H9 (cell line): ENCODE measurements at regions not wholly inside any gene's neighbourhood (a gene's known extent, or its start where the extent isn't known, plus 50 kb on each side); places are given as distances from the start of the nearest gene placed in this dataset.

Source experiments
- DNase-seq: peaks from one replicate; pipeline ENCODE4 v3.0.0-alpha.2; 2017
- H2AFZ ChIP-seq: one replicate; pipeline ENCODE4 v1.6.1; 2013; ENCODE audit warnings: mild to moderate bottlenecking, low read length, control low read depth, moderate library complexity
- H2AK5ac ChIP-seq: 2 replicates; pipeline ENCODE4 v1.6.1; 2013; ENCODE audit warnings: low read length, control low read depth, mixed read lengths; ENCODE audit not compliant: insufficient read length
- H2BK120ac ChIP-seq: one replicate; pipeline ENCODE4 v1.6.1; 2013; ENCODE audit warnings: low read depth, mild to moderate bottlenecking, low read length, control low read depth, inconsistent platforms; ENCODE audit not compliant: poor library complexity, severe bottlenecking
- H2BK12ac ChIP-seq: 2 replicates; pipeline ENCODE4 v1.6.1; 2013; ENCODE audit warnings: low read length, control low read depth, mixed read lengths, low read depth; ENCODE audit not compliant: insufficient read length
- H2BK15ac ChIP-seq: 2 replicates; pipeline ENCODE4 v1.6.1; 2013; ENCODE audit warnings: low read depth, low read length, control low read depth
- H2BK20ac ChIP-seq: one replicate; pipeline ENCODE4 v1.6.1; 2013; ENCODE audit warnings: low read depth, mild to moderate bottlenecking, low read length, control low read depth, inconsistent platforms; ENCODE audit not compliant: poor library complexity, severe bottlenecking
- H2BK5ac ChIP-seq: 2 replicates; pipeline ENCODE4 v1.6.1; 2013; ENCODE audit warnings: low read length, control low read depth, mixed read lengths; ENCODE audit not compliant: insufficient read length
- H3K14ac ChIP-seq: 2 replicates; pipeline ENCODE4 v1.6.1; 2013; ENCODE audit warnings: low read length, control low read depth; ENCODE audit not compliant: insufficient read depth
- H3K18ac ChIP-seq: 2 replicates; pipeline ENCODE4 v1.6.1; 2013; ENCODE audit warnings: low read depth, mild to moderate bottlenecking, mixed read lengths, low read length, control low read depth; ENCODE audit not compliant: insufficient read length
- H3K23ac ChIP-seq: 2 replicates; pipeline ENCODE4 v1.6.1; 2013; ENCODE audit warnings: low read length, control low read depth, mixed read lengths, low read depth; ENCODE audit not compliant: insufficient read length
- H3K23me2 ChIP-seq: 2 replicates; pipeline ENCODE4 v1.6.1; 2013; ENCODE audit warnings: low read depth, mild to moderate bottlenecking, mixed read lengths, low read length, control low read depth; ENCODE audit not compliant: insufficient read length, poor library complexity, severe bottlenecking
- H3K27ac ChIP-seq: 2 replicates; pipeline ENCODE4 v1.5.1; 2013; ENCODE audit warnings: low read length, control low read depth, mixed read lengths, low read depth; ENCODE audit not compliant: insufficient read length
- H3K27me3 ChIP-seq: 2 replicates; pipeline ENCODE4 v1.6.1; 2013; ENCODE audit warnings: low read length, control low read depth, inconsistent platforms; ENCODE audit not compliant: insufficient read depth
- H3K4ac ChIP-seq: 2 replicates; pipeline ENCODE4 v1.6.1; 2013; ENCODE audit warnings: low read depth, mild to moderate bottlenecking, control low read depth, inconsistent platforms, low read length, moderate library complexity
- H3K4me1 ChIP-seq: 2 replicates; pipeline ENCODE4 v1.6.1; 2013; ENCODE audit warnings: low read length, control low read depth, inconsistent platforms; ENCODE audit not compliant: insufficient read depth
- H3K4me2 ChIP-seq: 2 replicates; pipeline ENCODE4 v1.6.1; 2013; ENCODE audit warnings: low read length, control low read depth, mixed read lengths; ENCODE audit not compliant: insufficient read length, insufficient read depth
- H3K56ac ChIP-seq: 2 replicates; pipeline ENCODE4 v1.6.1; 2013; ENCODE audit warnings: low read depth, mild to moderate bottlenecking, mixed read lengths, low read length, control low read depth; ENCODE audit not compliant: insufficient read length
- H3K79me1 ChIP-seq: 2 replicates; pipeline ENCODE4 v1.6.1; 2013; ENCODE audit warnings: low read depth, mild to moderate bottlenecking, moderate library complexity, low read length, control low read depth, inconsistent platforms; ENCODE audit not compliant: insufficient read depth, poor library complexity, severe bottlenecking
- H3K79me2 ChIP-seq: 2 replicates; pipeline ENCODE4 v1.6.1; 2013; ENCODE audit warnings: low read length, control low read depth, inconsistent platforms; ENCODE audit not compliant: insufficient read depth
- H3K9ac ChIP-seq: 2 replicates; pipeline ENCODE4 v1.6.1; 2013; ENCODE audit warnings: low read length, control low read depth, mixed read lengths; ENCODE audit not compliant: insufficient read length; ENCODE audit errors: extremely low read depth
- H3K9me3 ChIP-seq: one replicate; pipeline ENCODE4 v1.6.1; 2013; ENCODE audit warnings: low read depth, low read length, inconsistent platforms; ENCODE audit not compliant: control insufficient read depth
- H3T11ph ChIP-seq: one replicate; pipeline ENCODE4 v1.6.1; 2013; ENCODE audit warnings: mild to moderate bottlenecking, low read length, control low read depth, inconsistent platforms
- H4K20me1 ChIP-seq: one replicate; pipeline ENCODE4 v1.6.1; 2013; ENCODE audit not compliant: control insufficient read depth, insufficient read length, insufficient read depth
- H4K5ac ChIP-seq: 2 replicates; pipeline ENCODE4 v1.6.1; 2013; ENCODE audit warnings: low read depth, mild to moderate bottlenecking, mixed read lengths, low read length, control low read depth; ENCODE audit not compliant: insufficient read length
- H4K8ac ChIP-seq: replicated peaks from 2 replicates; pipeline ENCODE4 v1.6.1; 2013; ENCODE audit warnings: low read length, control low read depth, mixed read lengths, low read depth; ENCODE audit not compliant: insufficient read length
- H4K91ac ChIP-seq: 2 replicates; pipeline ENCODE4 v1.6.1; 2013; ENCODE audit warnings: low read depth, mild to moderate bottlenecking, moderate library complexity, mixed read lengths, low read length, control low read depth; ENCODE audit not compliant: insufficient read length
- H3K27ac Mint-ChIP-seq, 3 experiments: 2 replicates in 2 of 3; 3 replicates in 1 of 3; pipeline ENCODE4 v1.8.0; 2020 to 2021; ENCODE audit warnings: mixed read lengths in 3 of 3, mild to moderate bottlenecking in 1 of 3, moderate library complexity in 1 of 3
- H3K27me3 Mint-ChIP-seq: 2 replicates; pipeline ENCODE4 v1.8.0; 2021; ENCODE audit warnings: low read depth, mild to moderate bottlenecking, moderate library complexity, mixed read lengths
- H3K36me3 Mint-ChIP-seq, 3 experiments: 2 replicates in 2 of 3; 3 replicates in 1 of 3; pipeline ENCODE4 v1.8.0; 2020 to 2021; ENCODE audit warnings: low read depth in 3 of 3, mixed read lengths in 3 of 3; ENCODE audit not compliant: insufficient read depth in 1 of 3
- H3K4me1 Mint-ChIP-seq, 2 experiments: 2 replicates each; pipeline ENCODE4 v1.8.0; 2020; ENCODE audit warnings: mixed read lengths in 2 of 2
- H3K4me3 Mint-ChIP-seq, 2 experiments: 2 replicates in 1 of 2; 3 replicates in 1 of 2; pipeline ENCODE4 v1.8.0; 2020 to 2021; ENCODE audit warnings: mild to moderate bottlenecking in 2 of 2, mixed read lengths in 2 of 2, moderate library complexity in 1 of 2
- H3K9me3 Mint-ChIP-seq, 2 experiments: 2 replicates in 1 of 2; 3 replicates in 1 of 2; pipeline ENCODE4 v1.8.0; 2020; ENCODE audit warnings: mild to moderate bottlenecking in 2 of 2, mixed read lengths in 2 of 2, moderate library complexity in 1 of 2
- WGBS: extraction: QIAGEN DNeasy Blood & Tissue Kit; methylation state at CpG from one replicate; pipeline ENCODE4 v1.1.7; 2013; ENCODE audit warnings: missing lambda C conversion rate, low lambda C conversion rate, mixed read lengths; ENCODE audit not compliant: insufficient read length; ENCODE audit errors: extremely low coverage; 5-methylcytosine and 5-hydroxymethylcytosine counted together
- TF ChIP-seq, protein P1 (sequence below): fragments of 200-600 bp; sonication (generic); conservative IDR thresholded peaks from 3 replicates; pipeline ENCODE4 v1.8.0; 2021; ENCODE audit warnings: antibody characterized with exemption, mild to moderate bottlenecking

DNA sequence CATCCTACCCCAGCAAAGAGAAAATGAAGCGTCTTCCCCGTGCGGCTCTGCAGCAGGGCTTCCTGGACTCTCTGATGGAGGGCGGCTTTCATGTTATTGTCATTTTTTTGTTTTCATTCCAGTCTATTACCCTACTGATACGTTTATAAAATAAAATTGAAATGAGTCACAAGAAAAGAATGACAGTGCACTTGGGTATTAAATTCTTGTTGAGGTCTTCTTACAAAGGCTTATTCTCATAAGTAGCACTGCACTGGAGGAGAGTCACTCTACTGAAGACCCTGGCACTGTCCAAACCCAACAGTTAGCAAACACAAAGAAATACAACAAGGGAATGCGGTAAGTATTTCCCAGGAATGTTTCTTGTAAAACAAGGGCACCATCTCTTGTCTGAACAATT is 379.3 kb downstream of the MAFB start:
- H3K4me2 ChIP-seq: no peak overlapping the region
- no peaks in the 10 kb centered on the region for H3K36me3 Mint-ChIP-seq
- H3K27me3 Mint-ChIP-seq: no peaks in the 10 kb centered on the region; the same call in none of the 2 replicates
- H3K9me3 ChIP-seq: no peaks in the 10 kb centered on the region
- no peak overlapping the region for H3K18ac ChIP-seq
- H3K79me2 ChIP-seq: no peaks in the 10 kb centered on the region
- no peak overlapping the region for H3K27ac Mint-ChIP-seq
- H3K27me3 ChIP-seq: no peaks in the 10 kb centered on the region; the same call in 1 of the 2 replicates
- H4K91ac ChIP-seq: no peak overlapping the region
- H2BK15ac ChIP-seq: no peak overlapping the region
- H3K27ac ChIP-seq: no peak overlapping the region
- H3K56ac ChIP-seq: no peak overlapping the region
- no peak overlapping the region for H3K23ac ChIP-seq
- H3K79me1 ChIP-seq: no peaks in the 10 kb centered on the region
- no peak overlapping the region for H2BK120ac ChIP-seq
- H3K4me1 ChIP-seq: peaks cover 4% of the 10 kb centered on the region; the same call in 1 of the 2 replicates
- H4K20me1 ChIP-seq: no peaks in the 10 kb centered on the region
- no peaks in the 10 kb centered on the region for H3K9me3 Mint-ChIP-seq
- no peak overlapping the region for H3K14ac ChIP-seq
- peaks cover 8 to 11% of the 10 kb centered on the region in 2 experiments; a peak in 3 of 4 replicates for H3K4me1 Mint-ChIP-seq
- no peak overlapping the region for H2BK20ac ChIP-seq
- WGBS: no CpG with 5 or more reads among the region's 6 CpGs
- no peak overlapping the region for H2AFZ ChIP-seq
- H3K9ac ChIP-seq: no peak overlapping the region
- H3K4me3 Mint-ChIP-seq: no peak overlapping the region
- H2AK5ac ChIP-seq: no peak overlapping the region
- DNase-seq: no peak
- TF ChIP-seq, protein P1, sequence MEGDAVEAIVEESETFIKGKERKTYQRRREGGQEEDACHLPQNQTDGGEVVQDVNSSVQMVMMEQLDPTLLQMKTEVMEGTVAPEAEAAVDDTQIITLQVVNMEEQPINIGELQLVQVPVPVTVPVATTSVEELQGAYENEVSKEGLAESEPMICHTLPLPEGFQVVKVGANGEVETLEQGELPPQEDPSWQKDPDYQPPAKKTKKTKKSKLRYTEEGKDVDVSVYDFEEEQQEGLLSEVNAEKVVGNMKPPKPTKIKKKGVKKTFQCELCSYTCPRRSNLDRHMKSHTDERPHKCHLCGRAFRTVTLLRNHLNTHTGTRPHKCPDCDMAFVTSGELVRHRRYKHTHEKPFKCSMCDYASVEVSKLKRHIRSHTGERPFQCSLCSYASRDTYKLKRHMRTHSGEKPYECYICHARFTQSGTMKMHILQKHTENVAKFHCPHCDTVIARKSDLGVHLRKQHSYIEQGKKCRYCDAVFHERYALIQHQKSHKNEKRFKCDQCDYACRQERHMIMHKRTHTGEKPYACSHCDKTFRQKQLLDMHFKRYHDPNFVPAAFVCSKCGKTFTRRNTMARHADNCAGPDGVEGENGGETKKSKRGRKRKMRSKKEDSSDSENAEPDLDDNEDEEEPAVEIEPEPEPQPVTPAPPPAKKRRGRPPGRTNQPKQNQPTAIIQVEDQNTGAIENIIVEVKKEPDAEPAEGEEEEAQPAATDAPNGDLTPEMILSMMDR: no peak
- no peak overlapping the region for H2BK5ac ChIP-seq
- H4K5ac ChIP-seq: no peak overlapping the region
- no peak overlapping the region for H3T11ph ChIP-seq
- no peak overlapping the region for H4K8ac ChIP-seq
- no peak overlapping the region for H2BK12ac ChIP-seq
- H3K23me2 ChIP-seq: no peaks in the 10 kb centered on the region
- H3K4ac ChIP-seq: no peak overlapping the region
